22Rv1 (cell line): ENCODE measurements at regions not wholly inside any gene's neighbourhood (a gene's known extent, or its start where the extent isn't known, plus 50 kb on each side); places are given as distances from the start of the nearest gene placed in this dataset.

Source experiments
- H3K27ac ChIP-seq: fragments of 450-650 bp; 2 replicates; pipeline ENCODE4 v1.5.1; 2017
- ZFX ChIP-seq: fragments of 450-650 bp; IDR thresholded peaks from 2 replicates; pipeline ENCODE4 v1.6.1; 2017; ENCODE audit warnings: antibody characterized with exemption, borderline replicate concordance
- TF ChIP-seq, protein P1 (sequence below): fragments of 450-650 bp; IDR thresholded peaks from 2 replicates; pipeline ENCODE4 v1.5.1; 2017; ENCODE audit warnings: mild to moderate bottlenecking

GRCh38 chr14:65303899-65304222 lies 108.7 kb upstream of the FUT8 start:
- H3K27ac ChIP-seq: no peak overlapping the region

GRCh38 chr14:65304239-65304638 lies 108.3 kb upstream of the FUT8 start:
- TF ChIP-seq, protein P1, sequence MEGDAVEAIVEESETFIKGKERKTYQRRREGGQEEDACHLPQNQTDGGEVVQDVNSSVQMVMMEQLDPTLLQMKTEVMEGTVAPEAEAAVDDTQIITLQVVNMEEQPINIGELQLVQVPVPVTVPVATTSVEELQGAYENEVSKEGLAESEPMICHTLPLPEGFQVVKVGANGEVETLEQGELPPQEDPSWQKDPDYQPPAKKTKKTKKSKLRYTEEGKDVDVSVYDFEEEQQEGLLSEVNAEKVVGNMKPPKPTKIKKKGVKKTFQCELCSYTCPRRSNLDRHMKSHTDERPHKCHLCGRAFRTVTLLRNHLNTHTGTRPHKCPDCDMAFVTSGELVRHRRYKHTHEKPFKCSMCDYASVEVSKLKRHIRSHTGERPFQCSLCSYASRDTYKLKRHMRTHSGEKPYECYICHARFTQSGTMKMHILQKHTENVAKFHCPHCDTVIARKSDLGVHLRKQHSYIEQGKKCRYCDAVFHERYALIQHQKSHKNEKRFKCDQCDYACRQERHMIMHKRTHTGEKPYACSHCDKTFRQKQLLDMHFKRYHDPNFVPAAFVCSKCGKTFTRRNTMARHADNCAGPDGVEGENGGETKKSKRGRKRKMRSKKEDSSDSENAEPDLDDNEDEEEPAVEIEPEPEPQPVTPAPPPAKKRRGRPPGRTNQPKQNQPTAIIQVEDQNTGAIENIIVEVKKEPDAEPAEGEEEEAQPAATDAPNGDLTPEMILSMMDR: no peak
- TF ChIP-seq ZFX: no peak
- no peak overlapping the region for H3K27ac ChIP-seq

More at GRCh38 chr14:65303899-65304222, 108.7 kb upstream of the FUT8 start:
- TF ChIP-seq ZFX: no peak
- TF ChIP-seq, protein P1: no peak

DNA sequence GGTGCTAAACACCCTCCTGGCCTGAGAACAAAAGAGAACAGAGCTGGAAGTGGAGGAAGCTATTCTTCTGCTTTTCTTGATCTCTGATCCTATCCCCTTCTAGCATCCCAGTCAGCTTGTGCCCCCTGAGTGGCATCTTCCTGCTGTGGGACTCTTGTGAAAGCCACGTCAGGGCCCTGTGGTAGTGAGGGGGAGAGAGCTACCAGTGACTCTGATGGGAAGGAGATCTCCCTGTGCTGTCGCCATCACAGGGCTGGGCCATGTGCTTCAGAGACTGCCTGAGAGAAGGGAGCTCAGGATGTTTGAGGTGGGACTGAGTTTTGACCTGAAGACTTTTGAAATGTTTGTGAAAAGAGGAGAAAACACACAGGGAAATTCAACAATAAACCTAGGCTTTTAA lies 107.6 kb upstream of the FUT8 start:
- no peak overlapping the region for H3K27ac ChIP-seq
- TF ChIP-seq ZFX: no peak
- TF ChIP-seq, protein P1: no peak

DNA sequence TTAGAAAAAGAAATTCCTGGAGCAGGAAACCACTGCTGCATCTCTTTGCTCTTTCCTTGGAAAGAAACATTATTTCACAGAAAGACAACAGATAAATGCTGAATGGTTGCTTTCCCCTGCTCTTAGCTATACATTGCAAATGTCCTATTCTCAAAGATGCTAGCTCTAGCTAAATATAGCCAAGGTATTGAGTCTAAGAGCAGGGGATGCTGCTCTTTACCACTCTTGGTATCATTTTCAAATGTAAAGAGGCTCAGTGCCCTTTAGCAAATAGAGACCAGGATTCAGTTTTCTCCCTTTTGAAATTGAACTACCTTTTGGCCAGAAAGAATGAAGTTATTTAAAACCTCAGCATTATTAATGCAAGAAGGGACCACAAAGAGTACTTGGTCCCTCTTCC lies 104.0 kb upstream of the FUT8 start:
- TF ChIP-seq, protein P1: no peak
- no peak overlapping the region for H3K27ac ChIP-seq

- TF ChIP-seq, protein P1: no peak
- TF ChIP-seq ZFX: no peak
These were observed 102.0 kb upstream of the FUT8 start for GRCh38 chr14:65310568-65310967.

GRCh38 chr14:65312859-65313258 lies 99.7 kb upstream of the FUT8 start:
- TF ChIP-seq, protein P1: no peak
- TF ChIP-seq ZFX: no peak
- no peak overlapping the region for H3K27ac ChIP-seq

More at GRCh38 chr14:65310568-65310967, 102.0 kb upstream of the FUT8 start:
- H3K27ac ChIP-seq: no peak overlapping the region

- no peak for TF ChIP-seq ZFX
- TF ChIP-seq, protein P1: no peak
- no peak overlapping the region for H3K27ac ChIP-seq
These were observed 93.7 kb upstream of the FUT8 start for GRCh38 chr14:65318636-65319506.
